Caco-2 (cell line): ENCODE measurements at regions not wholly inside any gene's neighbourhood (a gene's known extent, or its start where the extent isn't known, plus 50 kb on each side); places are given as distances from the start of the nearest gene placed in this dataset.

Experiments
- BruUV-seq: library from RNA; stranded (reverse); fragments of 400-500 nt; replicated peaks from 2 replicates; lab custom pipeline; 2021; lab: Mats Ljungman, UMichigan
- CTCF ChIA-PET: fragments of 300-600 bp; sonication (Branson Sonifier 250); formaldehyde crosslinking; loops from one replicate; lab custom pipeline; 2022; ENCODE audit warnings: antibody characterized with exemption; lab: Charles Lee
- POLR2A ChIA-PET: fragments of 300-600 bp; sonication (Branson Sonifier 250); formaldehyde crosslinking; loops from one replicate; lab custom pipeline; 2022; ENCODE audit warnings: antibody characterized with exemption; lab: Charles Lee
- DNase-seq, 2 experiments: peaks; one replicate each; pipeline versions ENCODE4 v3.0.0 to v3.0.0-alpha.2; 2020 to 2022
- H3K27me3 ChIP-seq: replicated peaks from 2 replicates; pipeline ENCODE4 v1.6.0; 2011; ENCODE audit warnings: low read length; ENCODE audit not compliant: control insufficient read depth, insufficient read depth
- H3K36me3 ChIP-seq: 2 replicates; pipeline ENCODE4 v1.5.1; 2011; ENCODE audit warnings: low read length; ENCODE audit not compliant: control insufficient read depth, insufficient read depth
- H3K4me1 ChIP-seq: fragments of 250-450 bp; sonication (Bioruptor Pico); 2 replicates; pipeline ENCODE4 v1.5.1; 2020; ENCODE audit warnings: mild to moderate bottlenecking
- H3K4me3 ChIP-seq: 2 replicates; pipeline ENCODE4 v1.5.1; 2011; ENCODE audit warnings: low read depth, mild to moderate bottlenecking, control low read depth, low read length
- H3K9me3 ChIP-seq: fragments of 250-450 bp; sonication (Bioruptor Pico); 2 replicates; pipeline ENCODE4 v1.5.1; 2020; ENCODE audit warnings: mild to moderate bottlenecking, moderate library complexity
- H3K27ac Mint-ChIP-seq: one replicate; pipeline ENCODE4 v1.8.0; 2022; ENCODE audit warnings: mixed read lengths; ENCODE audit not compliant: unreplicated experiment
- H3K27me3 Mint-ChIP-seq: one replicate; pipeline ENCODE4 v1.8.0; 2022; ENCODE audit warnings: mixed read lengths; ENCODE audit not compliant: insufficient read depth, unreplicated experiment
- H3K36me3 Mint-ChIP-seq: one replicate; pipeline ENCODE4 v1.8.0; 2022; ENCODE audit warnings: mild to moderate bottlenecking, mixed read lengths; ENCODE audit not compliant: insufficient read depth, unreplicated experiment
- H3K4me1 Mint-ChIP-seq: one replicate; pipeline ENCODE4 v1.8.0; 2022; ENCODE audit warnings: low read depth, mixed read lengths; ENCODE audit not compliant: unreplicated experiment
- H3K4me3 Mint-ChIP-seq: one replicate; pipeline ENCODE4 v1.8.0; 2022; ENCODE audit warnings: mild to moderate bottlenecking, moderate library complexity, mixed read lengths; ENCODE audit not compliant: unreplicated experiment
- H3K9me3 Mint-ChIP-seq: one replicate; pipeline ENCODE4 v1.8.0; 2022; ENCODE audit warnings: mixed read lengths; ENCODE audit not compliant: unreplicated experiment
- CTCF ChIP-seq, 2 experiments: fragments of 200-600 bp in 1 of 2; IDR thresholded peaks; 1 replicate in 1 of 2; 2 replicates in 1 of 2; pipeline versions ENCODE4 v1.5.1 to v1.8.0; 2011 to 2022; ENCODE audit warnings: antibody characterized with exemption in 1 of 2, control low read depth in 1 of 2, inconsistent platforms in 1 of 2, low read depth in 1 of 2, low read length in 1 of 2, mild to moderate bottlenecking in 1 of 2, moderate library complexity in 1 of 2; ENCODE audit not compliant: insufficient read depth in 1 of 2, severe bottlenecking in 1 of 2, unreplicated experiment in 1 of 2
- intact Hi-C: fragments of 100-400 bp; cut with micrococcal nuclease; formaldehyde crosslinking; loops from one replicate; pipeline ENCODE4 v1.10.0; 2022; ENCODE audit not compliant: unreplicated experiment

- H3K4me3 Mint-ChIP-seq: no peak overlapping the region
- Histone ChIP-seq H3K4me1 (no peaks in the 10 kb centered on the region), H3K36me3 (no peaks in the 10 kb centered on the region), H3K9me3 (no peaks in the 10 kb centered on the region; the same call in 1 of the 2 replicates), H3K27me3 (no peaks in the 10 kb centered on the region), H3K4me3 (no peak overlapping the region)
- POLR2A ChIA-PET: no interaction called here
- H3K36me3 Mint-ChIP-seq: no peaks in the 10 kb centered on the region
- peaks cover 5% of the 10 kb centered on the region for H3K27me3 Mint-ChIP-seq
- no peak for TF ChIP-seq CTCF (IDR thresholded peaks at IDR 0.05; ENCODE audit: insufficient read depth in 1 of 2, low read depth in 1 of 2, low read length in 1 of 2, severe bottlenecking in 1 of 2, unreplicated experiment in 1 of 2)
- no peak overlapping the region for H3K27ac Mint-ChIP-seq
- intact Hi-C loops: no loop called here
- H3K4me1 Mint-ChIP-seq: peaks cover 5% of the 10 kb centered on the region
- CTCF ChIA-PET: no interaction called here
- no TSS peak for BruUV-seq
- no peaks in the 10 kb centered on the region for H3K9me3 Mint-ChIP-seq
- DNase-seq: no peak
Measured at GRCh38 chr13:109625156-109625555, 161.2 kb downstream of the IRS2 start.

DNA sequence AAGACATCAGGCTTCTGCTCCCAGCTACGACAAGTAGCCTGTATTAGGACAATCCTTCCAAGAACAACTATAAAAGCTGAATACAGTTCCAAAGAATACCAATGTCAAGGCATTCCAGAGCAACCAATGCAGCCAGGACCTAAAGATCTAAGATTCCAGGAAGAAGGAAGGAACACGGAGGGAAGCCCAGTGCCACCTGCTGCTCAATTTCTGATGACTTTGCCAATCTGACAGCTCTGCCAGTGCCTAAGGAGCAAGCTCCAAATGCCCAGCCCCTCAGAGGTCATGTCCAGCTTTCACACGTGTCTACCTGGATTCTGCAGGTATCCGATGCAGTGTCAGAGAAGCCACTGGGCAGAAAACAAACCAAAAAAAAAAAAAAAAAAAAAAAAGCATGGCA is 164.4 kb downstream of the IRS2 start:
- H3K36me3 ChIP-seq: no peaks in the 10 kb centered on the region
- no peak for DNase-seq
- intact Hi-C loops: no loop called here
- BruUV-seq: no TSS peak
- Mint-ChIP-seq H3K36me3 (no peaks in the 10 kb centered on the region), H3K27ac (no peak overlapping the region), H3K4me3 (no peak overlapping the region), H3K27me3 (no peaks in the 10 kb centered on the region), H3K4me1 (no peaks in the 10 kb centered on the region), H3K9me3 (no peaks in the 10 kb centered on the region)
- CTCF ChIA-PET: no interaction called here
- H3K9me3 ChIP-seq: no peaks in the 10 kb centered on the region; the same call in 1 of the 2 replicates
- POLR2A ChIA-PET: no interaction called here
- H3K4me3 ChIP-seq: no peak overlapping the region
- H3K4me1 ChIP-seq: no peaks in the 10 kb centered on the region
- no peaks in the 10 kb centered on the region for H3K27me3 ChIP-seq
- TF ChIP-seq CTCF (IDR thresholded peaks at IDR 0.05; ENCODE audit: insufficient read depth in 1 of 2, low read depth in 1 of 2, low read length in 1 of 2, severe bottlenecking in 1 of 2, unreplicated experiment in 1 of 2): no peak

GRCh38 chr13:109615721-109616420 is 170.5 kb downstream of the IRS2 start:
- no peaks in the 10 kb centered on the region for H3K9me3 Mint-ChIP-seq
- ChIA-PET CTCF (no interaction called here), POLR2A (no interaction called here)
- H3K4me3 Mint-ChIP-seq: no peak overlapping the region
- no peak for TF ChIP-seq CTCF (IDR thresholded peaks at IDR 0.05; ENCODE audit: insufficient read depth in 1 of 2, low read depth in 1 of 2, low read length in 1 of 2, severe bottlenecking in 1 of 2, unreplicated experiment in 1 of 2)
- intact Hi-C loops: no loop called here
- no peaks in the 10 kb centered on the region for H3K27me3 ChIP-seq
- no peaks in the 10 kb centered on the region for H3K9me3 ChIP-seq
- no peaks in the 10 kb centered on the region for H3K4me1 Mint-ChIP-seq
- DNase-seq: no peak
- H3K36me3 Mint-ChIP-seq: no peaks in the 10 kb centered on the region
- H3K27ac Mint-ChIP-seq: no peak overlapping the region
- H3K4me1 ChIP-seq: no peaks in the 10 kb centered on the region
- no peaks in the 10 kb centered on the region for H3K27me3 Mint-ChIP-seq
- no peaks in the 10 kb centered on the region for H3K36me3 ChIP-seq
- no TSS peak for BruUV-seq
- no peak overlapping the region for H3K4me3 ChIP-seq
